NCI-H2081 (cell line): ENCODE measurements at regions not wholly inside any gene's neighbourhood (a gene's known extent, or its start where the extent isn't known, plus 50 kb on each side); places are given as distances from the start of the nearest gene placed in this dataset.
A peak's percentile ranks its signal among the peaks of the same experiment; 100 is the strongest.
"Not testable (repeated sequence)": the region's sequence is repeated elsewhere in the genome, so short reads cannot be mapped to it uniquely, and the experiment has no call there.

ENCODE experiments used
- DNase-seq, 2 experiments: peaks; one replicate each; lab custom pipeline; 2025; lab: John Stamatoyannopoulos, UW

DNA sequence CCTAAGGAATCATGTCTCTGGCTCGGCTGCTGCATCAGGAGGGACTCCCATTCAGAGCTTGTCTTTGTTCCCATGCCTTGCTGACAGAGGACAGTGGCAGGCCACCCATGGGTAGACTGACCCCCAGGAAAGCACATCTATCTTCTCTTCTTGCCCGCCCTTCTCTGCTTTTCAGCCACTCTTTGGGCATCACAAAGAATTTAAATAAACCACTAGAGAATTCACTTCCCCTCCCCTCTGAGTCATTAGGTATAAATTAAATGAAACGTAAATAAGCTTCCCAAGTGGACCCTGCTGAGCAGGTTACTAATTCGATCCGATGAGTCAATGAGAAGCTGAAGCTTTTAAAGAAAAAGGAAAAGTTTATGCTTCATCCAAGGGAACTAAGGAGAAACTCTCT is 97.0 kb downstream of the DRD1 start:
- no peak for DNase-seq

DNA sequence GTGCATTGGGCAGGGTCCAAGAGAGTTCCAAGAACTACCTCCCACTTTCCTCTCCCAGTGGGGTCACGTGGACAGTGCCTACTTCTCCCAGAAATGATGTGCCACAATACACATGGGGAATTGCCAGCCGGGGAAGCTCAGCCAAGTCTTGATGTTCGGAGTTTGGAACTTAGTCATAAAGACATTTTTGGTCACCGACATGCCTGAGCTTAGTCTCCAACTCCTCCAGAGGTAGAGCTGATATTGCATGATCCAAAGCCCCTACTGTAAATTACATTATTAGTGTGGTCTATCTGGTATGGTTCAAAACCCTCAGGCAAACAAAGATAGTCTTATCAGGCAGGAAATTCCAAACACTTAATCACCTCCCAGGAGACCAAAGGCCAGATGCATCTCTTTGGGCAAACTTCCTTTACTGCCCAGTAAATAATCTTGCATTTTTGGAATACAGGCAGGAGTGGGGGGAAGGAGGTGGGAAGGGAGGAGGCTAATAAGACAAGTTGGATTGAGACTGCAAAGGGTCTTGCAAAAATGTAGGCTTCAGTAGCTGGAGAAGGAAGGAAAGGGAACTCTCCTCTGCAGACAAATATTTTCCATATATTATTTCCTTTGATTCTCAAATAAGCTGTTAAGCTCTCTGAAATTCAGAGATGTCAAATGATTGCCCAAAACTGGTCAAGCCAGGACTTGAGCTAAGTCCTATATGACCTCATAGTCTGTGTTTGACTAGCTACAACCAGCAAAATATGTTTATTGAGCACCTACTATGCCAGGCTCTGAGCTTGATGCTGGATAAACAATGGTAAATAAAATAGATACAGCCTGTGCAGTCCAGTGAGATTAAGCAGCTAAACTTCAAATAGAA is 99.4 kb downstream of the DRD1 start:
- no peak for DNase-seq

DNA sequence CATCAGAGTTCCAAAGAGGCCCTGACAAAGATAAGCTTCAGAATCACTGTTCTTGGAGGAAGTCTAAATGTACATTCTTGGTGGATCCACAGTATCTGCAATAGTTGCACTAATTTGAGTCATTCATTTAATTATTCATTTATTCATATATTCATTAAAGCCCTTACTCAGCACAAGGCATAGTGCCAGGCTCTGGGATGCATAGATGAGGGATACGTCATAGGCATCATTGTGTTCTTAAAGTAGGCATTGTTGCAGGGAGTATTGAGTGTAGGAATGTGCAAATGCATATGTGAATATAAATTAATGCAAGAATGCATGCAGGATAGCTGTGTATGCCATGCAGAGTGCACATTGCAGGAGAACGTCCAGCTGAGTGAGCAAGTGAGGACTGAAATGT is 100.7 kb downstream of the DRD1 start:
- DNase-seq, result no peak

DNA sequence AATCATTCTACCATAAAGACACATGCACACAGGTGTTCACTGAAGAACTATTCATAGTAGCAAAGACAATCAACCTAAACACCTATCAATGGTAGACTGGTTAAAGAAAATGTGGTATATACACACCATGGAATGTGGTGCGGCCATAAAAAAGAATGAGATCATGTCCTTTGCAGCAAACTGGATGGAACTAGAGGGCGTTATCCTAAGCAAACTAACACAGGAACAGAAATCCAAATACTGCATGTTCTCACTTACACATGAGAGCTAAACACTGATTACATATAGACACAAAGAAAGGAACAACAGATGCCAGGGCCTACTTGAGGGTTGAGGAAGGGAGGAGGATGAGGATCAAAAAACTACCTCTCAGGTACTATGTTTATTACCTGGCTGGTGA is 103.8 kb downstream of the DRD1 start:
- DNase-seq, result no peak

DNA sequence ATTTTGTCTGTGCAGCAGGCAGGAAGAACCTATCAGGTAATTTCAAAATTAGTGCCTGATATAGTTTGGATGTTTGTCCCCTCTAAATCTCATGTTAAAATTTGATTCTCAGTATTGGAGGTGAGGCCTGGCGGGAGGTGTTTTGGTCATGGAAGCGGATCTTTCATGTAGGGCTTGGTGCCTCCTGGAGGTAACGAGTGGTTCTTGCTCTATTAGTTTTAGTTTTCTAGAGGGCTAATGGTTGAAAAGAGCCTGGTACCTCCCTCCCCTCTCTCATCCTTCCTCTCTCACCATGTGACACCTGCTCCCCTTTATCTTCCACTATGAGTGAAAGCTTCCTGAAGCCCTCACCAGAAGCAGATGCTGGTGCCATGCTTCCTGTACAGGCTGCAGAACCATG is 106.3 kb downstream of the DRD1 start:
- DNase-seq, result no peak

DNA sequence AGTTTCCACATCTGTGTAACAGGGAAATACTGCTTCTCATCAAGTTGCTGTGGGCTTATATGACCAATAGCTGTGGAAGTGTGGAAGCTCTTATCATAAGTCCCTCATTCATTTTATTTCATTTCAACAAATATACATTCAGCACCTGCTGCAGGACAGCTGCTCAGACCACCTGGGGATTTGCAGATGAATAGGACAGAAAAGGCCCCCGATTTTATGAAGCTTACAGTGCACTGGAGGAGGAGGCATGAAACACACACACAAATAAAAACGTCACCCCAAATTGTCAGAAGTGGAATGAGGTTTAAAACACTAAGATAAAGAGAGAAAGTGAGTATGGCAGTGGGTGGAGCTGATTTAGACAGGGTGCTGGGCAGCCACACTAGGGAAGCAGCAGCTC is 107.2 kb downstream of the DRD1 start:
- peak in 1 of 2 experiments; percentile 25 for DNase-seq

DNA sequence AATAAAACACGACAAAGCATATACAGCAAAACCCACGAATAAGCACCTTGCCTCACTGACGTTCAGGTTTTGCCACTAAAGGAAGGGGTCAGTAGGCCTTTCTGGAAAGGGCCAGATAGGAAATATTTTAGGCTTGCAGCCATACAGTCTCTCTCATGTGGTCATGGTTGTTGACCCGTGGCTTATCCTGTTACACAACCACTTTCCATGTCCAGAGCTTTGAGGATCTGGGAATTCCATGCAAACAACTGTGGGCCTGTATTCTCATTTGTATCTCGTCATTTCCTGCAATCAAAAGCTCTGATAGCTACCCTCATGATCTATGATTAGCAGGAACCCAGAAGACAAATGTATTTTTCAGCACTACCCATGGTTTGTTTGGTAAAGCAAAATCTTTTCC is 108.3 kb downstream of the DRD1 start:
- no peak for DNase-seq

DNA sequence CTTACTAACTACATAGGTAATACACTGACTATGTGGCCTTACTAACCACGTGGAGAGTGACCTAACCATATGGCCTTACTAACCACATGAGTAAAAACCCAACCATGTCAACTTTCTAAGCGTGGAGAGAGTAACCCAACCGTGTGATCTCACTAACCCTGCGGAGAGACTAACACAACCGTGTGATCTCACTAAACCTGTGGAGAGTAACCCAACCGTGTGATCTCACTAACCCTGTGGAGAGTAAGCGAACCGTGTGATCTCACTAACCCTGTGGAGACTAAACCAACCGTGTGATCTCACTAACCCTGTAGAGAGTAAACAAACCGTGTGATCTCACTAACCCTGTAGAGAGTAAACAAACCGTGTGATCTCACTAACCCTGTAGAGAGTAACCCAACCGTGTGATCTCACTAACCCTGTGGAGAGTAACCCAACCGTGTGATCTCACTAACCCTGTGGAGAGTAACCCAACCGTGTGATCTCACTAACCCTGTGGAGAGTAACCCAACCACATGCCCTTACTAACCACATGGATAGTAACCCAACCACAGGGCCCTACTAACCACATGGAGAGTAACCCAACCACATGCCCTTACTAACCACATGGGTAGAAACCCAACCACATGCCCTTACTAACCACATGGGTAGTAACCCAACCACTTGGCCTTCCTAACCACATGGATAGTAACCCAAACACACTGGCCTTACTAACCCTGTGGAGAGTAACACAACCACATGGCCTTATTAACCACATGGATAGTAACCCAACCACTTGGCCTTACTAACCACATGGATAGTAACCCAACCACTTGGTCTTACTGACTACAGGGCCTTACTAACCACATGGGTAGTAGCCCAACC is 112.6 kb downstream of the DRD1 start:
- not testable (repeated sequence) for DNase-seq

DNA sequence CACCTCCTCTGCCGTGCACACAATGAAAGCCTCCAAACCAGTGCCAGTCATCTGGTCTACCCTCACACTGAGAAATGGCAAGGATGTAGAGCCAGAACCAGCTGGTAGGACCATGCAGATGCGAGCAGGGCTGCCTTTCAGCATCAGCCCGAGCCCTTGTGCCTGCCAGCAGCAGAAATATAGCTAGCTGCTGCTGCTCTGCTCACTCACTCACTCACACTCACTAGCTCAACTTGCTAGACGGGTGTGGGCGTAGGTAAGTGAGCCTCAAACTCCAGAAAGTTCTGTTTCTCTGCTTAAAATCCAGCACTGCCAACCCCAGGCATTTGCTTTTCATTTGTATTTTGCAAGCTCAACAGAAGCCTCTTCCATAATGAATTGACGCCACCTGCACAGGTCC is 114.0 kb downstream of the DRD1 start:
- DNase-seq, result no peak

DNA sequence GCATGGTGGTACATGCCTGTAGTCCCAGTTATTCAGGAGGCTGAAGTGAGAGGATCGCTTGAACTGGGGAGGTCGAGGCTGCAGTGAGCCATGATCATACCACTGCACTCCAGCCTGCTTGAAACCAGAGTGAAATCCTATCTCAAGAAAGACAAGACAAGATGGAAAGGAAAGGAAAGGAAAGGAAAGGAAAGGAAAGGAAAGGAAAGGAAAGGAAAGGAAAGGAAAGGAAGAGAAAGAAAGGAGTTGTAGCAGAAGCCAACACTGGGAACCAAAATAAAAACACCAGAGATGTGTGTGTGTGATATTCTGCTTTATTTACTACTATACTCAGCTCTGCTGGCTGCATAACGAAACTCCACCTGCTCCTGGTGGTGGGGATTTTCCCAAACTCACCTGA is 115.3 kb downstream of the DRD1 start:
- DNase-seq, result no peak

DNA sequence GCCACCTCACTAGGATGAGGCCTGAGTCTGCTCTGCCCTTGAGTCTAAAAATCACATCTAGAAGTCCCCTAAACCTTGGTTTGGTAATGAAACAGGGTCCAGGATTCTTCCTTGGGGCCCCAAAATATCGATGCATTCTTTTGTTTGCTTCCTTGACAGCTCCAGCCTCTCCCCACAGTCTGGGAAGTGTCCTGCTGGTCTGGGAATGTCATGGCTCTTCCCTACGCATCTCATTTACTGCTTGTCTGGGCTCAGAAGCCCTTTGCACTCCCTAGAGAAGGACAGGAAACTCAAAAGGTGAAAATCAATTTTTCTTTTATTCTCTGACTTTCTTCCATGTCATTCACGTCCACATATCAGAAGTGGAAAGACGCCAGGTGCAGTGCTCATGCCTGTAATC is 115.8 kb downstream of the DRD1 start:
- DNase-seq, result no peak

DNA sequence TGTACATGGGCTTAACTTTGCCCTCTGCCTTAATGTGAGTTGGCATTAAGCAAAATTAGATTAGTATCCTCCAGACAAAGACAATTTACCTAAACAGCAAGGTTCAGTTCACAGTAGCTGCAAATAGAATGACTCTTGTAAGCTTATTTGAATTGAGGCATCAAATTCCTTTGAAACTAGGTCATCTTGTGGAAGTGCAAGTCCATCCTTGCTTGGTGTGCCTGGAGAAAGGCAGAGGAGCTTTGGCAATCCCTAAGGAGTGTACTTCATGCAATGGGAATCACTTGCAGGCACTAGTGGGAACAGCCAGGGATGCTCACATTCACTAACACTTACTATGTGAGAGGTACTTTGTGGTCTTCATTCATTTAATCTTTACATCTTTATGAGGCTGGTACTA is 118.3 kb downstream of the DRD1 start:
- DNase-seq, result no peak

DNA sequence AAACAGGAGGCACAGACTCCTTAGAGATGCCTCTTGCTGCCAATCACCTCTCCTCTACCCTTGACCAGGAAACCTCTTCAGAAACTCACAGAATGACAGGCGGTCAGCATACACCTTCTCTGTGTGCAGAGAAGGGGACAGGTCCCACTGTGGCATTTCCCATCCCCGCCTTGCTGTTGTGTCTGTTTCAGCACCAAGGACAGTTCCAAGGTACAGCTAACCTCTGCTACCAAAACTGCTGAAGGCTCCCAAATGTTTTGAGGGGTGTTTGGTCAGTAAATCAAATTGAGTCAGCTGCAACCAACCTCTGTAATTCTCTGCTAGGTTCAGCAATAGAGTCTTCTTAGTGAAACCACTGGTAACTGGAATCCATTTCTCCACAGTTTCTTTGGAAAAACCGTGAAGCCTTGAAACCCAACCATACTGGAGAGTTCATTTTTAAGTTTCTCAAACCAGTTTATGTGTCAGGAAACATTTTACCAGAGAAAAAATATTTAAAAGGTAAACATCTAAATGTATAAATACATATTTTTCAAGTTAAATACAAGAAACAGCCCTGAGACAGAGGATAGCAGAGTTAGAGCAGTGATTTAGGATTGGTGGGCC is 122.0 kb downstream of the DRD1 start:
- DNase-seq, result no peak

DNA sequence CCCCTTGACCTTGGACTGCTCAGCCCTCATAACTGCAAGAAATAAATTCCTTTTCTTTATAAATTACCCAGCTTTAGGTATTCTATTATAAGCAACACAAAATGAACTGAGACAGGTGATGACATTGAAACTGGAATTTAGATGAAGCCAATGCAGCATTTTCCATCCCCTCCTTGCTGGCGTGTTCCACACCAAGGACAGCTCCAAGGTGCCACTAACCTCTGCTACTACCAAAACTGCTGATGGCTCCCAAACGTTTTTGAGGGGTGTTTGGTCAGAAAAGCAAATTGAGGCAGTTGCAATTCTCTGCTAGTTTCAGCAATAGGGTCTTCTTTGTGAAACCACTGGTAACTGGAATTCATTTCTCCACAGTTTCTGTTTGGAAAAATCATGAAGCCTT is 124.8 kb downstream of the DRD1 start:
- DNase-seq, result no peak

DNA sequence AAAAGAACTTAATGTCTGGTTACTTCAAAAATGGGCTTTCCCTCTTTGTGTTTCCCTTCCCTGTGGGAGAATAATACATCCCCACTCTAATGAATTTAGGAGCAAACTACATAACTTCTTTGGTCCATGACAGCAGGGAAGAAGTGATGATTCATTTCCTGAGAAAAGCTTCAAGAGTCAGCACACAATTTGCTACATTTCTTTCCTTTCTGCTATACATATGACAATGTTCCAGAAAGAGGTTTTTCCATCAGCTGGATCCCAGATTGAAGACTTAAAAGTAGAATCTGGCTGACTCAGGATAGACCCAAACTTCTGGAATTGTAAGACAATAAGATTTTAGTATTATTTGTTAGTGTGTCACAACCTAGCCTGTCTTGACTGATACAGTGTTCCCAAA is 126.1 kb downstream of the DRD1 start:
- no peak for DNase-seq

DNA sequence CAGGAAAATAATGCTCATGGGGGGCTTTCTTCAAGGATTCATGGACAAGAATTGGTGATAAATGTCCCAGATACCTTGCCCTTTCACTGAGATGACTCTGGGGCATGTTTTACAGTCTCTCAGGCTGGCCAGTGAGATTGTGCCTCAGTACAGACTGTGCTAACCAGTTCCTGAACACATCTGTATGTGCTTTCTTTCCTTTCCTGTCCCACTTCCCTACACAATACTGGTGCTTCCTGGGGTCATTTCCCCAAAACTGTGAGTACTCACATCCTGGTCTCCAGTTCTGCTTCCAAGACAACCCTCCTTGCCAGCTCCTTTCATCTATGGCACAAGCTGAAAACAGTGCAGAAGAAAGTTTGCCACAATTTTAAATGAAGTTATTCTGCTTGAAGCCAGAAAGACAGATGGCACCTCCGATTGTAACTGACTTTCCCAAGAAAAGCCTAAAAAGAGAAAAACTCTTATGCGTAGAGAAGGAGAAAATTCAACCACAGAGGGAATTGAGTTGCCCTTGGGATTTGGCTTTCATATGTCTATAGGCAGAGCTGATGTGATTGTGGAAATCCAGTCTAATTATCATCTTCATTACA is 134.7 kb downstream of the DRD1 start:
- DNase-seq, result no peak

DNA sequence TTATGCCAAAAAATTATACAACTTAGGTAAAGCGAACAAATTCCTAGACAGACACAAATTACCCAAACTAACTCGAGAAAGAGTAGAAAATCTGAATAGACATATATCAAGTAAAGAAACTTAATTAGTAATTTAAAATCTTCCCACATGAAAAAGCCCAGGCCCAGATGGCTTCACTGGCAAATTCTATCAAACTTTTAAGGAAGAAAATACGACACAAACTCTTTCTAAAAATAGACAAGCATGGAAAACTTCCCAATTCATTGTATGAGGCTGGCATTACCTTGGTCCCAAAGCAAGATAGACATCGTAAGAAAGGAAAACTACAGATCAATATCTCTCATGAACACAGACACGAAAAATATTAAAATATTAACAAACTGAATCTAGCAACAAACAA is 135.3 kb downstream of the DRD1 start:
- DNase-seq, result no peak

DNA sequence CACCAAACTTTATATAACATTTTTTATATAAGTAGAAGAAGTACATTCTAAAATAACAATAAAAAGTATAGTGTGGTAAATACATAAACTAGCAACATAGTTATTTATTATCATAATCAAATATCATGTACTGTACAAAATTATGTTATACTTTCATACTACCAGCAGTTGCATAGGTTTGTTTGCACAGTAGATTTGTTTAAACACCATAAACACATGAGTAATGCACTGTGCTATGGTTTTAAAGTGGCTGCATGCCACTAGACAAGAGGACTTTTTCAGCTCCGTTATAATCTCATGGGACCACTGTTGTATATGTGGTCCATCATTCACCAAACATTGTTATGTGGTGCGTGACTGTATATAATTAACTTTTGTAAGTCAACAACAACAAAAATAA is 137.6 kb downstream of the DRD1 start:
- no peak for DNase-seq

DNA sequence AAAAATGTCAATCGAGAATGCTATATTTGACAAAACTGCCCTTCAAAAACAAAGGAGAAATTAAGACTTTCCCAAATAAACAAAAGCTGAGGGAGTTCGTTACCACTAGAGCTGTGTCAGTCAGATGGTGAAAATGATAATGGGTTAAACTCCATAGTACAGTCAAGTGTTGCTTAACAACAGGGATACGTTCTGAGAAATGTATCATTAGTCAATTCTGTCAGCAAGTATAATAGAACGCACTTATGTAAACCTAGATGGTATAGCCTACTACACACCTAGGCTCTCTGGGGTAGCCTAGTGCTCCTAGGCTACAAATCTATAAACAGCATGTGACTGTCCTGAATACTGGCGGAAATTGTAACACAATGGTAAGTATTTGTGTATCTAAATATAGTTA is 138.7 kb downstream of the DRD1 start:
- no peak for DNase-seq

DNA sequence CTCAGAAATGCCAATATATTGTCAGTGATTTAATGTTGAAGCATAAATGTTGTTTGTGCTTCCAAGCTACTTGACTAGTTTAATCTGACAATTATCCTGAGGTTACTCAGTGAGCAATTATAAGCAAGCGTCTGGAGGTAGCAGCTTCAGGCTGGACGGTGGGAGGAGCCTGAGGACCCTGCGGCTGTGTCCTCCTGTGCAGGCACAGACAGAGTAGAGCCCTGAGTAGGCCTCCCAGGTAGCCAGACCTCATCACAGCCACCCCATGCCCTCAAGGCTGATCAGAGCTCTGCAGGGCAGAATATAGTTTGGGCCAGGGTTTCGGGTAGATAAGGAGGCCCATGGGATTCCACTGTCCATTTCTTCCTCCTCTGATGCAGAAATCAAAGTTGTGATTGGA is 153.6 kb downstream of the DRD1 start:
- no peak for DNase-seq

DNA sequence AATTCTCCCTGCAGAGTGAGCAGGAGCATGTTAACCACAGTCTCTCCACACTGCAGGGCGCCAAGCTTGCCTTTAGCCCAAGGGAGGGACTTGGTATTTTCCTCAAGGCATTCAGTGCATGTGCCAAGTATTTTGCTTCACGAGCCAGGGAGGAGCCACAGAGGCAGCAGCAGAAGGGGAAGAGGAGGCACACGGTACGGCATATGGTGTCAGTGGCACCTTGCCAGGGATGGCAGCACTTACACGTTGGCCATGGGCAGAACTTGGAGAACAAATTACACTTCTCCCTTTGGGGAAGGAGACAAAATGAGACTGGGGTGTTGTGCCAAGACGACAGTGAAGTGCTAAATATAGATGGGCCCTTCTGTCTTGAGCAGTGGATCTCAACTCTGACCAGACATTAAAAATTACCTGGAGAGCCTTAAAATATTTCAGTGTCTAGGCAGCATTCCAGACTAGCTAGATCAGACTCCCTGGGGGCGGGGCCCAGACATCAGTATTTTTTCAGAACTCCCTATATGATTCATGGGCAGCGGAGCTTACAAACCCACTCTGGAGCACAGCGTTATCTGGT is 155.8 kb downstream of the DRD1 start:
- DNase-seq, result no peak

DNA sequence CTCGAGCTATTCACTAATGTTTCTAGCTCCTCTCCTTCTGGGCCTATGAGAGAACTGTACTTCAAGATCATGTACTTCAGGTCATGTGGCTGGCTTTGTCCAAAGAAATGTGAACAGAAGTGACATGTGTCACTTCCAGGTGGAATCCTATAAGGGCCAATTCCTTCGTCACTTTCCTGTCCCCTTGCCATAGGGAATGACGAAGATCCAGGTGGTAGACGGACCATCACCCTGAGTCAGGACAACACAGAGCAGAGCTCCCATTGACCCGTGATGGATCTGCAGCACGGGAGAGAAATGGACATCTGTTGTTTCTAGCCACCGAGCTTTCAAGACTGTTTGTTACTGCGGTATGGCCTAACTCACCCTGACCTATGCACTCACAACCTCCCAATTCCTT is 157.0 kb downstream of the DRD1 start:
- DNase-seq, result no peak
